Stimulated activated CD4-positive, alpha-beta T cell treated with anti-CD3 and anti-CD28 coated beads, TNF-alpha, amount 100 ng/mL, for 48 hours (primary cell): ENCODE measurements at regions not wholly inside any gene's neighbourhood (a gene's known extent, or its start where the extent isn't known, plus 50 kb on each side); places are given as distances from the start of the nearest gene placed in this dataset.

Experiments used
- DNase-seq, 3 donors: peaks; one replicate each; pipeline ENCODE4 v3.0.0-alpha.2; 2020; ENCODE audit warnings: low read depth in 3 of 3

DNA sequence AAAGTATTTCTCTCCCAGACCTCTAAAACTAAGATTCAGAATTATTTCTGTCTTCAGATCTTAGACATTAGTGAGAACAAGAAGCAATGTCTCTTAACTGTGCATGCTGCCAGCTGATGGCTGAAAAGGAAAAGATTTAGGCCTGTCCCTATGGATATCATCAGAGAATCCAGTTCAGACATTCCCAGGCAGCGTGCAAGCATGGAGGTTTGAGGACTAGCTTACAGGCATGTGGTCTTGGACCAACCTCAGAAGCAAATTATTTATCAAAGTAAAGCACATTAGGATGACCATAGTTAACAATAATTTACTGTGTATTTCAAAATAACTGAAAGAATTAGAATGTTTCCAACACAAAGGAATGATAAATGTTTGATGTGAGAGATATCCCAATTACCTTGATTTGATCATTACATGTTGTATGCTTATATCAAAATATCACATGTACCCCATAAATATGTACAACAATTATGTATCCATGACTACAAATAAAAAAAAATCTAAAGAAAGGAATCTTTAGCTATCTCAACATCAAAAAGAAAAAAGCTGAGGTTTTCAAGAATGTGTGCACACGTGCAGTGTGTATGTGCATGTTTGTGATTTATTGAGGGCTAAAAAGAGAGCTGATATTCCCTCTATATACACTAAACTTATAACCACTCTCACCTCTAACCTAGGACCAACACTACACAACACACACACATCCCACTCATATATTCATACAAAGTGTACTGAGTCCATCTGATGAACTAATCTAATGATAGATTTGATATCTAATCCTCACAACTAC, 108.9 kb upstream of the THBS1 start:
- no peak for DNase-seq

DNA sequence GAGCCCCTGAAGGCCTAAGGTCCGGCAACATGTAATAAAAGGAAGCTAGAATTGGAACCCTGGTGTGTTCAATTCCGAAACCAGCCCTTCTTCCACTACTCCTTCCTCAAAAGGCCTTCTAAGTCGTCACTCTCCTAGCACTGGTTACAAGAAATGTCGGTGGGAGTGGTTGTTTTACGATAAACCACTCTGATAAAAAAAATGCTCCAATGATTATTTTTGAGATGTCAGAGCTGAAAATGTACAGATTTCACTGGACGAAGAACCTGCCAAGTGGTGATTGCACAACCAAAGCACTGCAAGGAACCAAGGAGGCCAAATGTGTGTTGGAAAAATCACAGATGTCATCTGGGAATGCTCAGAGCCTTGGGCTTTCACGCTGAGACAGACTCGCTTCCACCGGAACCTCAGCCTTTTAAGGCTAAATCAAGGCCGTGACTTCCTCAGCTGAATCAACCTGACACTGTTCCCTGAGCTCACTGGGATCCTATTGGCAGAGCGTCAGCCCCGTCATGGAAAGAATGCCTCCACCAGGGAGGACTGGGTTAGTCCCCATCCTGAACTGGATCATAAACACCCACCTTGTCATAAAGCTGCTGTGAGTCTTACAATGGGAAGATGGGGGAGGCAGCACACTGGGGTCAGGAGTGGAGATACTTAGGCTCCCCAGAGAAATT, 108.1 kb upstream of the THBS1 start:
- no peak for DNase-seq

- no peak for DNase-seq
Observed at GRCh38 chr15:39473298-39473947, 107.5 kb upstream of the THBS1 start.

DNA sequence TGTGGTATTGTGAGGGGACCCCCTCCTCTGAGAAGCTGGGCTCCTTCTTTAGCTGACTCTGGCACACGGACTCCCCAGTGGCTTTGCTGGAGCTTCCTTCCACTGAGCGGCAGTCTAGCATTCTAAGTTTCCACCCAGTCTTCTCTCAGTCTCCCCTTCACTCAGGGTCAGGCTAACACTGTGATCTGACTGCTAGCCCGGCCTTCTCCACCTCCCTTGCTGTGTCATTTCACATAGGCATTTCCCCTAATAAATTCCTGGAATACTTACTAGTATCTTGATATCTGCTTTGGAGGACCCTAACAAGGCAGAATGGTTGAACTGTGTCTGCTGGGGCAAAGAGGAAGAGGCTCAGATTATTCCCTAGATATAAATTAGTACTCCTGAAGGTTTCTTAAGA, 106.2 kb upstream of the THBS1 start:
- DNase-seq: no peak

- DNase-seq: no peak
Observed at GRCh38 chr15:39478996-39479395, 101.9 kb upstream of the THBS1 start.

DNA sequence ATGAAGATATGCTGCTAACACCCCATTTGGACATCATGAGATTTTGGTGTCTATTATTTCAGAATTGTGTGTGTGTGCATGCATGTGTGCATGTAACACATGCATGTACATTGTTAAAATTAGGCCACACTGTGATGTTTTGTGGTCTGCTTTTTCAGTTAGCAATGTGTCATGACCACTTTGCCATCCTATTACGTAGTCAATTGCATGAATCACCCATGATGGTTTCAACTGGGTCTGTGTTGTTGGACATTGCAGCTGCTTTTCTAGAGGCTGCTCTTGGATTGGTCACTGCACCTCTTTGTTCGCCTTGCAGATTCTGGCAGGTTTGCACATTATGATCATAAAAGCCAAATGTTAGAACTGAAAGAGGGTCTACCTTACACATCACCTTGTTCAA, 101.0 kb upstream of the THBS1 start:
- no peak for DNase-seq

GRCh38 chr15:39482459-39482858, 98.4 kb upstream of the THBS1 start:
- DNase-seq: no peak

DNA sequence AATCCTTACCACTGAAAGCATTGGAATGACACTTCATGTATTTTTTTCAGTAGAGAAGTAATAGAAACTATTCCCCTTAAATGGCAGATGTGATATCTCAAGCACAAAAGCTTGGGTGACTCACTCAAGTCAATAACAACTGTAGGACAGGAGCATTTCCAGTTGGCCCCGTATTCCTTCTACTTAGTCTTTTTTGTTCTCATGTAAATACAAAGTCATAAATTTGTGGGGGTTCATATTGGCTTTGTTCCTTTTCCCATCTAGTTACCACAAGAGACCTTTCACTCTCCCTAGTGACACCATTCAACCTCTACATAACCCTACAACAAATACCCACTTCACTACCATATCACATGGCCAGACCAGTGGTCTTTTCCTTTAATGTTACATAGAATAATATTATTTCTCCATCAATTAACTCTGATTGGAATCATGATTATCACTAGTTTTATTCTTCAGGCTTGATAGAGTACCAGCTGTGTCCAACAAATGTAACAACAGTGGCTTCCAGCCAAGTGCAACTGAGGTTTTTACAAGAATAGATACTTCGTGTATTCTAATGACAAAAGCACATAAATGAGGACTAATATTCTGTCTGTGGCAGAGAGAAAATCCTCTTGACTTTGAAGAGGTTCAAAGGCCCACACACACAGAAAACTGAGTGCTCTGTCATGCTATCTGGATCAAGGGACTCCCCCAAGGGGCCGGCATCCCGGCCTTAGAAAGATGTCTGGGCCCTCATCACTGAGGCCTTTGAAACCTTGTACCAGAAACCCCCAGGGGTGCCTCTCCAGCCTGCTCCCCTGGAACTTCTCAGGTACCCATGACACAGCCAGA, 94.0 kb upstream of the THBS1 start:
- DNase-seq: no peak

- no peak for DNase-seq
Observed at GRCh38 chr15:39487458-39487735, 93.5 kb upstream of the THBS1 start.

DNA sequence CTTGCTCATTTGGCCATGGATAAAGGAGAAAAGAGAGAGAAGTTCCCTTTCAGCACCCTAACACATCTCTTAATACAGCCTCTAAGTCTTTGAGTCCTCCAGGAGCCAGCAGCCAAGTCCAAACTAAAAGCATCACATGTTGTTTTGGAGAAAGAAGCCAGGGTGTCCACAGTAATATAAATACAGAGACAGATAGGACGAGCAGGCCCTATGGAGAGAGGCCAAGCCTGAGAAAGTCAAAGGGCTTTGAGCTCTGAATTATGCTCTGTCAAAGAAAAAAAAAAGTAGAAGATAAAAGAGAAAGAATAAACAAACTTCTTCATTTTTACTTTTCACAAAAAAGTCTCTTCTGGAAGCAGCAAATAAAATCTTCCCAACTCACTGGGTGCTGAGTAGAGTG, 92.4 kb upstream of the THBS1 start:
- DNase-seq: no peak

DNA sequence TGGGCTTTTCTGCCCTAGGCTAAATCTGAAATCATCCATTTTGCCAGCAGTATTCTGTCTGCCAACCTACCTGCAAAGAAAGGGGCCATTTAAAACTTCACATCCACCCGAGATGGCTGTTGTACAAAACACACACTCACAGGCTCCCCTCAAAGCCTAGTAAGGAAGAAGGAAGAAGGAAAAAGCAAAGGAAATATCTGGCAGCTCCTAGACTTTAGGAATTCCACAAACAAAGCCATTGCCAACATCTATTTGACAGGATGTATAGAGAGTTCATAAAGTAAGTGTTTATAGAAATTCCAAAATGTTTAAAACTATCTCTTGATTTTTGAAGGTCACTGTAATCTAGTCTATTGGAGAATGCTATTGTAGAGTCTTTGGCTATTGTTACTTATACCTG, 91.9 kb upstream of the THBS1 start:
- DNase-seq: no peak

DNA sequence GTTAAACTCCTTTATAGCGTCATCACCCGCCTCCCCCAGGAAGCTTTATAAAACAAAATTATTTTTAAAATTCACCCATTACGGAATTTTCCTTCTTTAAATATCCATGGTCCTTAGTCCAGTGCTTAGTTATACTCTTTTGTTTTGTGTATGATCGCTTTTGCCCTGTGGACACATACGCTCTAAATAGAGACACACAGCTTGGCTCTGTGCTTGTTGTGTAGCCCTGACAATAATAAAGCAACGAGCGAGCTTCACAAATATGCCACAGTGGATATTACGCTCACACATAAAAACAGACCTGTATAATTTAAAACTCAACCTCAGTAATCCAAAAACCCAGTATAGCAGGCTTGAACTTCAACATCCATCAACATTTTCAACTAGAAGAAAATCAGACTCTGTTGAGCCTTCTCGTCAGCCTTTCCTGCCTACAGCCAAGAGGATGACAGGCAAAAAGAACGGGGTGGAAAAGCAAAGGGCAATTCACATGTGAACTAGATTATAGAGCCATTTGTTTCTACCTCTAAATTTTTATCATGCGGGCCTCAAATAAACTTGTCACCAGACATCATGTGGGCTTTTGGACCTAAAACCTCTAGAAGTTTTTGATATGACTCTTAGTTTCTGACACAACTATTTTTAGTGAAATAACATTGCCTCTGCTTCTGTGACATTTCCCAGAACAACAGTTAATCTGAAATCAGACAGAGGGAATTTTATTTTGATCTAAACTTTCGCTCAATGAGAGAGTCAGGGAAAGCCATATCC, 89.6 kb upstream of the THBS1 start:
- no peak for DNase-seq

DNA sequence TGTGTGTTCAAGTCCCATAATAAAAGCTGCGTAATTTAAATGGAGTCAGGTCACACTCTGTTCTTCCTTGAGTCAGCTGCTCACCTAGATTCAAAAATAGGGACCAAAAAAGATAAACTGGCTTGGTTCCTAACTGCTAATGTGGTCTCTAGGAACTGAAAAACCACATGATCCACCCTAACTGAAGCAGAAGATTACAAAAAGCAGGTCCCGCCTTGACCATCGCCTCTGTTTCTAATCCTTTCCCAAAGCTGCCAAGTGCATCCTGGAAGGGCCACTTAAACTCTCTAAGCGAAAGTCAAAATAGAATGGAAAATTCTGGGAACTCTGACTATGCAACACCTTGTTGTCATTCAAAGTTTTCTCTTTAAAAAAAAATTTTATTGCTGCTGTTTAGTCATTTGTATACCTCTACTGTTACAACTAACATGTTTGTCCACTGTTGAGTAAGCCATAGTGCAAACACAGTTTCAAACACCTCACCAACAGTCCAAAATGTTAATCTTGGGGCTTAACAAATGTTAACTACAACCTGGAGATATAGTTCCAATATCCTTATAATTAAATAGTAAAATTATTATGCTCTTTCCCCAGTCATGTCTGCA, 88.9 kb upstream of the THBS1 start:
- no peak for DNase-seq

DNA sequence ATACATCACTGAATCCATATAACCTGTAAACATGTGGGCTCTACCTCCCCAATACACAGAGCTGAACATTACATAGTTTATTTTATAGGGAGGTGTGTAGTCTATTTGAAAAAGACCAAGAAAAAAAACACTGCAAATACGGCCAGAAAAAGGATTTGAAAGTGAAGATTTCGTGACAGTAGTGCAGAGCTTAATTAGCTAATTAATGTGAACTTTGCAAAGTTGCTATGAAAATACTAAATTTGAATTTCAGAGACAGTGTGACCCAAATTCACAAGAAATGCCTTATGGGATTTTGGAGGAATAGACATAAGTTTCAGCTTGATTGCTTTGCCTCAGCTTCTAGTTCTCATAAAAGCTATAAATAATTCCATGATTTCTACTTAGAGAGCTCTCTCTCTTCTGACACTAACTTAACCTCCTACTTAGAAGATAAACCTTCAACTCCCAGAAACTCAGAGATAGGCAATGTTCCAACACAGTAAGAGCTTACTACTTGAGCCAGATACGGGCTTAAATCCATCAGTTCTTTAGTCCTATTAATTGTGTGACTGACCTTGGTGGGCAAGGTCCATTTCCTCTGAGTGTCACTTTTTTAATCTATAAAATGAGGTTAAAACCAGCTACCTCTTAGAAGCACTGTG, 87.3 kb upstream of the THBS1 start:
- no peak for DNase-seq

DNA sequence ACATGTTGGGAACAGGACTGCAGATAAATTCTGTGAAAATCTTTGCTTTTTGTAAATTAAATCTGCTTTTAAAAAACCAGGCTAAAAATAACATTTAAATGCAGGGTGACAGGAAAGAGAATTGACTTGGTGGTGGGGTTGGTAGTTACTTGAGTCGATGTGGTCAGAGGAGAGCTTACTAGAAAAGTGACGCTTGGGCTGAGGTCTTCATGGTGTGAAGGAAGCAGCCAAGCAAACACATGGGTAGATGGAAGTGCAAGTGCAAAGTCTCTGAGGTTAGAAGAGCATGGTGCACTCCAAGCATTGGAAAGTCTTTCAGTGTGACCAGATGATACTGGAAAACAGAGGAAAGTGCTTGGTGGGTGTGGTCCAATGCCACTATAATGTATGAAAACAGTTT, 86.4 kb upstream of the THBS1 start:
- no peak for DNase-seq

DNA sequence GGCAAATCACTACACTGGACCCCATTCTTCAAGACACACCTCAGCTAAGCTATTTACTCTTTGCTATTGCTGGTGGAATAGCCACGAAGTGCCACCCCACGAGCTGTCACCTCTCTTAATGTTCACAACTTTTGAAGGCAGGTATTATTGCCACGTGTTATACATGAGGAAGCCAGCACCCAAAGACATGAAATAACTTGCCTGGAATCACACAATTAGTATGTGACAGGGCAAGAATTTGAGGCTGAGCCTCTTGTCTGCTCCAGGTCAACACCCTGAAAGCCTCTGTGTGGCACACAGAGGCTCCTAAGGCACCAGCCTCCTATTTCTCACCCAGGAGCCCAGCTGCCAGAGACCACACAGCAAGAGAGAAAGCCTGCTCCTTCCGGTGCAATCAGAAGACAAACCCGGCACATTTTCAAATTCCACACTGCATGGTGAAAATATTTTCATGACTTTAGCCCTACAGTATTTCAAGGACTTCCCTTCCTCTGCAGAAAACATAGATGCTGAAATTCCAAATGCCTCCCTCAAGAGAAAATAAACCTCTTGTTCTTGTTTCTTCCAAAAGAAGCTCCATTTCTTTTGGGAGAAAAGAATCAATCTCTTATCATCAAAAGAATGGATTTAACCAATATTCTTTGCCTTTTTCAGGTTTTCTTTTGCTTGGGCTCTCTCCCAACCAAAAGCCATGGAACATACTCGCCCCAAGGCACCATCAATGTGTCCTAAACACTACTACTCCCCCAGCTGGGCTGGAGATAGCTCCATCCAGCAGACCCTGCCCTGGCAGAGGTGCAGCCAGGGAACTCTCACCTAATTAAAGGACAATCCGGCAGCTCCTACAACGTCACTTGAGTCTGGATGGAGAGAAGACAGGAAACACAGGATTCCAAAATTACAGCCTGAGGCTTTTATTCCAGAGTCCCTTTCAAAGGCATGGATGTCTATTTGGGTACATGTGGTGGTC, 84.7 kb upstream of the THBS1 start:
- no peak for DNase-seq

DNA sequence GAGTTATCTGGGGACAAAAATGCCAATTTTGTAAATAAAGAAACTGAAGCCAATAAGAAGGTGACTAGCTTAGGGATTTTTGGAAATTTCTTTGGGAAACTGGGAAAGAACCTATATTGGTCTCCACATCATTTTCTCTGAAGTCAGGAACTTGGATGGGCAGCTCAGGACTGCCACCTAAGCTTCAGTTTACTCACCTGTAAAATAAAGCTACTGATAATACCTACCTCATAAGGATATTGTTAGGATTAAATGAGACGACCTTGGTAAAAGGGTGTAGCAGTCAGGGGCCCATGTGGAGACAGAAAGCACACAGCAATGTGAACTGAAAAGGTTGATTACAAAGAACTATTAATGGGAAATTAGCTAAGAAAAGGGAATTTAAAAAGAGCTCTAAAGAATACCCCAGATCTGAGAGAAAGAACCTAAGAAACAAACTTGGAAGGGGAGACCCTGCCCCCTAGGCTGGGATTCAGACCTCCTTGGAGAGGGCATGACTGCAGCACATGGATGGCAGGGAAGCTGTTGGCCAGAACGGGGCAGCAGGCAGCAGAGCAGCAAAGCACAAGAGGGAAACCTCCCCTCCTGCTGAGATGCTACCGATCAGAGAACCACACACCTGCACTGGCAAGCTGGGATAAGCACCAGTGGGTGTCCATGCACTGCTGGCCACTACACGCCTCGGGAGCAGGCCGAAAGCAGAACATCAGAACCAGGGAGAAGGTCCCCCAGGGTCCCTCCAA, 83.7 kb upstream of the THBS1 start:
- no peak for DNase-seq

DNA sequence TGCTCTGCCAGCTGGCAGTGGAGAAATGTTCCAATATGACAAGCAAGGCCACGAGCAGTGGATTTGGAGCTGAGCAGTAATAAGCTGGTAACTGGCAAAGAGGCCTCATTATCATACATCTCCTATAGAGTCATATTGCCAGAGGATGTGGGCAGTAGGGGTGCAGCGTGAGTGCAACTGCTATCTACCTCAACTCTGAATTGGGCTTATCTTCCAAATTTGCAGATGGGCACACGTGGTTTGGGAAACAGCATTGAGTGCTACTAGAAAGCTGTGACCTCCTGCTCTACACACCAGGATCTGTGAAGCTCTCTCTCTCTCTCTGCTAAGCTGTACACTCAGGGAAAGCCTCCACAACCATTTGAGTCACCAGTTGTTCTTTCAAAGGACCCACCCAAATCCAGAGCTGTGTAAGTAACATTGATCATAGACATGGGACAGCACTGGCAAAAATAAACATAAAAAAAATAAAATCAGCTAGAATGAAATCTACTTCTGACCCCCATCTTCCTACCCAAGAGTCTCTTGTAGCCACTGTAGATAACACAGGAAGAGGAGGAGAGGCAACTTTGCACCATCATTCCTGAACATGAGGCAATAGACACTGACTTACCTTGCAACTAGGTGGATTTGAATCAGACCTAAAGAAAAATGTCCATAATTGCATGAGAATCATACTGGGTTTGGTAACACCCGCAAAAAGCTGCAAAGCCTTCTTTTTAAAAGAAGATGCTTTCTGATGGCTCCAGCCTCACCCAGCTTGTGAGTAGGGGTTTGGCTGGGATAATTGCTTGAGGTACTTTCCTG, 82.9 kb upstream of the THBS1 start:
- no peak for DNase-seq
